HCT116 (cell line): ENCODE measurements at regions not wholly inside any gene's neighbourhood (a gene's known extent, or its start where the extent isn't known, plus 50 kb on each side); places are given as distances from the start of the nearest gene placed in this dataset.

Experiments used
- ATAC-seq: fragments of 200-7000 bp; cut with Tn5 transposase; 2 replicates; pipeline ENCODE4 v1.9.1; 2020; ENCODE audit warnings: mild to moderate bottlenecking, moderate library complexity
- BruUV-seq: library from RNA; stranded (reverse); fragments of 400-500 nt; replicated peaks from 2 replicates; lab custom pipeline; 2021; lab: Mats Ljungman, UMichigan
- CTCF ChIA-PET: fragments of 300-600 bp; sonication (Branson Sonifier 250); formaldehyde crosslinking; loops from one replicate; lab custom pipeline; 2021; ENCODE audit warnings: antibody characterized with exemption; lab: Charles Lee
- POLR2A ChIA-PET: fragments of 300-600, 350-600 bp; sonication (Branson Sonifier 250); formaldehyde crosslinking; loops from one replicate; lab custom pipeline; 2021; ENCODE audit warnings: antibody characterized with exemption; lab: Charles Lee
- RAD21 ChIA-PET, 2 experiments: fragments of 300-600 bp; sonication (Branson Sonifier 250); formaldehyde crosslinking; loops; one replicate each; lab custom pipeline; 2023; ENCODE audit warnings: low total read pairs in 2 of 2; ENCODE audit not compliant: uncharacterized antibody in 2 of 2, unreplicated experiment in 2 of 2, low non-redundant PET in 1 of 2; lab: Charles Lee
- DNase-seq: peaks from one replicate; pipeline ENCODE4 v3.0.0-alpha.2; 2010; ENCODE audit warnings: low read depth, low spot score
- H2AFZ ChIP-seq: fragments of 200-600 bp; shearing (Covaris generic), sonication (generic); 2 replicates; pipeline ENCODE4 v1.6.1; 2017; ENCODE audit warnings: low read depth, mixed run types, mixed read lengths, antibody characterized with exemption, low read length; ENCODE audit not compliant: poor library complexity, severe bottlenecking
- H3K27ac ChIP-seq: 2 replicates; pipeline ENCODE4 v1.5.1; 2012; ENCODE audit warnings: low read depth, low read length
- H3K27me3 ChIP-seq: fragments of 200-600 bp; sonication (generic); 2 replicates; pipeline ENCODE4 v1.6.1; 2016; ENCODE audit warnings: mixed run types, low read length, mixed read lengths; ENCODE audit not compliant: insufficient read depth
- H3K36me3 ChIP-seq, 2 experiments: fragments of 200-500 bp in 1 of 2; fragments of 200-600 bp in 1 of 2; sonication (Bioruptor generic) in 1 of 2; sonication (generic) in 1 of 2; 2 replicates each; pipeline versions ENCODE4 v1.5.1 to v1.6.1; 2014 to 2016; ENCODE audit warnings: low read length in 2 of 2, inconsistent platforms in 1 of 2, mixed read lengths in 1 of 2, mixed run types in 1 of 2; ENCODE audit not compliant: insufficient read depth in 2 of 2, control insufficient read depth in 1 of 2
- H3K4me1 ChIP-seq, 2 experiments: fragments of 200-600 bp in 1 of 2; sonication (generic) in 1 of 2; 2 replicates each; pipeline versions ENCODE4 v1.5.1 to v1.6.1; 2012 to 2017; ENCODE audit warnings: low read length in 2 of 2, inconsistent platforms in 1 of 2, mild to moderate bottlenecking in 1 of 2, mixed read lengths in 1 of 2, mixed run types in 1 of 2, moderate library complexity in 1 of 2; ENCODE audit not compliant: insufficient read depth in 2 of 2, control insufficient read depth in 1 of 2
- H3K4me2 ChIP-seq: fragments of 200-600 bp; sonication (generic); 2 replicates; pipeline ENCODE4 v1.6.1; 2017; ENCODE audit warnings: mixed run types, low read length, mixed read lengths
- H3K4me3 ChIP-seq, 2 experiments: fragments of 200-600 bp in 1 of 2; sonication (generic) in 1 of 2; replicated peaks in 1 of 2; 2 replicates each; pipeline ENCODE4 v1.5.1; 2011 to 2016; ENCODE audit warnings: low read length in 2 of 2, control low read depth in 1 of 2, low read depth in 1 of 2, mild to moderate bottlenecking in 1 of 2, mixed read lengths in 1 of 2, mixed run types in 1 of 2
- H3K79me2 ChIP-seq: fragments of 200-600 bp; sonication (generic); 2 replicates; pipeline ENCODE4 v1.6.1; 2017; ENCODE audit warnings: mild to moderate bottlenecking, mixed run types, low read length, moderate library complexity, mixed read lengths; ENCODE audit not compliant: insufficient read depth
- H3K9ac ChIP-seq: fragments of 200-600 bp; sonication (generic); 2 replicates; pipeline ENCODE4 v1.6.1; 2016; ENCODE audit warnings: low read length, mixed read lengths
- H3K9me2 ChIP-seq: fragments of 200-600 bp; sonication (generic), shearing (Covaris generic); 2 replicates; pipeline ENCODE4 v1.6.1; 2017; ENCODE audit warnings: mixed run types, mild to moderate bottlenecking, moderate library complexity; ENCODE audit not compliant: insufficient read depth
- H3K9me3 ChIP-seq, 2 experiments: fragments of 200-500 bp in 1 of 2; fragments of 200-600 bp in 1 of 2; sonication (Bioruptor generic) in 1 of 2; sonication (generic) in 1 of 2; 2 replicates each; pipeline ENCODE4 v1.6.1; 2014 to 2017; ENCODE audit warnings: low read length in 2 of 2, mixed read lengths in 2 of 2, inconsistent platforms in 1 of 2, low read depth in 1 of 2, mild to moderate bottlenecking in 1 of 2, mixed run types in 1 of 2, moderate library complexity in 1 of 2; ENCODE audit not compliant: control insufficient read depth in 1 of 2, insufficient read depth in 1 of 2
- H4K20me1 ChIP-seq: fragments of 200-600 bp; sonication (generic), shearing (Covaris generic); 2 replicates; pipeline ENCODE4 v1.6.1; 2017; ENCODE audit warnings: mixed run types, mild to moderate bottlenecking, moderate library complexity; ENCODE audit not compliant: insufficient read depth
- CBX3 ChIP-seq: IDR thresholded peaks from 2 replicates; pipeline ENCODE4 v1.6.1; 2012; ENCODE audit warnings: low read depth
- EGR1 ChIP-seq: IDR thresholded peaks from 2 replicates; pipeline ENCODE4 v1.6.1; 2012; ENCODE audit warnings: low read depth
- ELF1 ChIP-seq: IDR thresholded peaks from 2 replicates; pipeline ENCODE4 v1.6.1; 2012; ENCODE audit warnings: low read depth, borderline replicate concordance
- EZH2phosphoT487 ChIP-seq: fragments of 200-600 bp; IDR thresholded peaks from 2 replicates; pipeline ENCODE4 v1.6.1; 2018; ENCODE audit warnings: antibody characterized with exemption, borderline replicate concordance
- FOSL1 ChIP-seq: IDR thresholded peaks from 2 replicates; pipeline ENCODE4 v1.6.1; 2012; ENCODE audit warnings: low read depth
- MAX ChIP-seq: IDR thresholded peaks from 2 replicates; pipeline ENCODE4 v1.6.1; 2012
- POLR2AphosphoS5 ChIP-seq: IDR thresholded peaks from 2 replicates; pipeline ENCODE4 v1.6.1; 2011; ENCODE audit warnings: mild to moderate bottlenecking, low read depth, low read length, moderate library complexity
- RAD21 ChIP-seq: IDR thresholded peaks from 2 replicates; pipeline ENCODE4 v1.6.1; 2012; ENCODE audit warnings: low read depth, mild to moderate bottlenecking
- SIN3A ChIP-seq: IDR thresholded peaks from 2 replicates; pipeline ENCODE4 v1.6.1; 2012; ENCODE audit warnings: low read depth
- SRF ChIP-seq: IDR thresholded peaks from 2 replicates; pipeline ENCODE4 v1.6.1; 2012; ENCODE audit warnings: low read depth
- YY1 ChIP-seq: IDR thresholded peaks from 2 replicates; pipeline ENCODE4 v1.6.1; 2011; ENCODE audit warnings: low read length, low read depth, moderate library complexity, mild to moderate bottlenecking; ENCODE audit not compliant: insufficient replicate concordance; ENCODE audit errors: extremely low read depth
- ZBTB33 ChIP-seq: IDR thresholded peaks from 2 replicates; pipeline ENCODE4 v1.6.1; 2011; ENCODE audit warnings: mild to moderate bottlenecking, low read length, moderate library complexity; ENCODE audit not compliant: insufficient replicate concordance; ENCODE audit errors: extremely low read depth
- ZNF274 ChIP-seq: fragments of 200-500 bp; sonication (Bioruptor generic); IDR thresholded peaks from 2 replicates; pipeline ENCODE4 v1.6.1; 2014; ENCODE audit warnings: mild to moderate bottlenecking, low read depth, low read length, inconsistent platforms
- intact Hi-C: fragments of 100-400 bp; cut with micrococcal nuclease; formaldehyde crosslinking; loops from 2 replicates; pipeline ENCODE4 v1.10.0; 2022
- TF ChIP-seq, protein P1 (sequence below): IDR thresholded peaks from 2 replicates; pipeline ENCODE4 v1.6.1; 2012
- TF ChIP-seq, protein P2 (sequence below), 3 experiments: fragments of 200-600 bp in 1 of 3; sonication (generic) in 1 of 3; IDR thresholded peaks in 2 of 3; conservative IDR thresholded peaks in 1 of 3; 2 replicates each; pipeline ENCODE4 v1.5.1; 2012 to 2017; ENCODE audit warnings: low read depth in 2 of 3, low read length in 2 of 3, antibody characterized with exemption in 1 of 3, borderline replicate concordance in 1 of 3, control low read depth in 1 of 3, mild to moderate bottlenecking in 1 of 3, mixed read lengths in 1 of 3, mixed run types in 1 of 3, moderate library complexity in 1 of 3; ENCODE audit not compliant: insufficient read depth in 1 of 3

DNA sequence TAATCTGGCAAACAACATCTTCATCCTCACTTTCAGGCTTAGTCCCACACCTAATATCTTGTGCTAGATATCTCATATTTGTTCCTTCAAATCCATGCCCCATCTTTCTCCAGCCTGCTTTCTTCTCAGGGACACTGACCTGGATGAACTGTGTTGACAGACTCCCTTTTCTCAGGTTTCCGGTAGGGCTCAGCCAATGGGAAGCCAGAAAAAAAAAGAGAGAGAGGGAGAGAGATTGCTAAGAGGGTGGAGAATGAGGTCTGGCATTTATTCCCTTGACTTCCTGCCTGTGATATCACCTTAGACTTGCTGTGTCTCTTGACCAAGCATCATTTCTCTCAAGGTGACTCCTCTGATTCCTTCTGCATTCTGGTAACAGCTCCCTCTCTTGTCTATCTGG lies 145.6 kb upstream of the ABI3BP start:
- Histone ChIP-seq H4K20me1 (no peaks in the 10 kb centered on the region), H3K36me3 (no peaks in the 10 kb centered on the region), H3K27ac (no peak overlapping the region), H3K4me2 (no peak overlapping the region), H3K79me2 (no peaks in the 10 kb centered on the region), H3K9me3 (no peaks in the 10 kb centered on the region), H3K9me2 (no peaks in the 10 kb centered on the region), H3K9ac (no peak overlapping the region), H3K4me1 (no peaks in the 10 kb centered on the region), H3K4me3 (no peak overlapping the region), H2AFZ (no peak overlapping the region), H3K27me3 (no peaks in the 10 kb centered on the region)
- ChIA-PET RAD21 (no interaction called here), CTCF (no interaction called here), POLR2A (no interaction called here)
- BruUV-seq, result no TSS peak
- intact Hi-C loops, result no loop called here
- DNase-seq (no peak), ATAC-seq (no peak)
- TF ChIP-seq MAX (no peak), RAD21 (no peak), SIN3A (no peak)
- TF ChIP-seq, protein P1, sequence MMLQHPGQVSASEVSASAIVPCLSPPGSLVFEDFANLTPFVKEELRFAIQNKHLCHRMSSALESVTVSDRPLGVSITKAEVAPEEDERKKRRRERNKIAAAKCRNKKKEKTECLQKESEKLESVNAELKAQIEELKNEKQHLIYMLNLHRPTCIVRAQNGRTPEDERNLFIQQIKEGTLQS, result no peak

- no peaks in the 10 kb centered on the region for H3K27me3 ChIP-seq
- DNase-seq (no peak), ATAC-seq (no peak)
- no peak overlapping the region for H2AFZ ChIP-seq
- H3K9me2 ChIP-seq, result no peaks in the 10 kb centered on the region
- no peak overlapping the region for H3K9ac ChIP-seq
- no peaks in the 10 kb centered on the region for H4K20me1 ChIP-seq
- H3K4me3 ChIP-seq, result no peak overlapping the region
- H3K4me1 ChIP-seq, result no peaks in the 10 kb centered on the region
- H3K9me3 ChIP-seq, result no peaks in the 10 kb centered on the region
- no peaks in the 10 kb centered on the region for H3K79me2 ChIP-seq
- intact Hi-C loops, result no loop called here
- no TSS peak for BruUV-seq
- POLR2A ChIA-PET, result no interaction called here
- RAD21 ChIA-PET, result no interaction called here
- H3K36me3 ChIP-seq, result no peaks in the 10 kb centered on the region
- H3K4me2 ChIP-seq, result no peak overlapping the region
- H3K27ac ChIP-seq, result no peak overlapping the region
- CTCF ChIA-PET, result no interaction called here
- no peak for TF ChIP-seq FOSL1
- TF ChIP-seq, protein P1, result no peak
- no peak for TF ChIP-seq MAX
- TF ChIP-seq SRF, result no peak
- TF ChIP-seq ZNF274, result no peak
- no peak for TF ChIP-seq EZH2phosphoT487
- no peak for TF ChIP-seq EGR1
- TF ChIP-seq RAD21, result no peak
- TF ChIP-seq, protein P2, sequence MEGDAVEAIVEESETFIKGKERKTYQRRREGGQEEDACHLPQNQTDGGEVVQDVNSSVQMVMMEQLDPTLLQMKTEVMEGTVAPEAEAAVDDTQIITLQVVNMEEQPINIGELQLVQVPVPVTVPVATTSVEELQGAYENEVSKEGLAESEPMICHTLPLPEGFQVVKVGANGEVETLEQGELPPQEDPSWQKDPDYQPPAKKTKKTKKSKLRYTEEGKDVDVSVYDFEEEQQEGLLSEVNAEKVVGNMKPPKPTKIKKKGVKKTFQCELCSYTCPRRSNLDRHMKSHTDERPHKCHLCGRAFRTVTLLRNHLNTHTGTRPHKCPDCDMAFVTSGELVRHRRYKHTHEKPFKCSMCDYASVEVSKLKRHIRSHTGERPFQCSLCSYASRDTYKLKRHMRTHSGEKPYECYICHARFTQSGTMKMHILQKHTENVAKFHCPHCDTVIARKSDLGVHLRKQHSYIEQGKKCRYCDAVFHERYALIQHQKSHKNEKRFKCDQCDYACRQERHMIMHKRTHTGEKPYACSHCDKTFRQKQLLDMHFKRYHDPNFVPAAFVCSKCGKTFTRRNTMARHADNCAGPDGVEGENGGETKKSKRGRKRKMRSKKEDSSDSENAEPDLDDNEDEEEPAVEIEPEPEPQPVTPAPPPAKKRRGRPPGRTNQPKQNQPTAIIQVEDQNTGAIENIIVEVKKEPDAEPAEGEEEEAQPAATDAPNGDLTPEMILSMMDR (IDR thresholded peaks at IDR 0.05 in 2 of 3, conservative IDR thresholded peaks at IDR 0.05 in 1 of 3; ENCODE audit: borderline replicate concordance in 1 of 3, insufficient read depth in 1 of 3, low read depth in 2 of 3, low read length in 2 of 3), result no peak
- no peak for TF ChIP-seq CBX3
- no peak for TF ChIP-seq YY1
- TF ChIP-seq ELF1, result no peak
- TF ChIP-seq ZBTB33, result no peak
- TF ChIP-seq POLR2AphosphoS5, result no peak
Observed at GRCh38 chr3:101134331-101134730, 141.1 kb upstream of the ABI3BP start.
